Natural killer cell (primary cell): ENCODE measurements at regions not wholly inside any gene's neighbourhood (a gene's known extent, or its start where the extent isn't known, plus 50 kb on each side); places are given as distances from the start of the nearest gene placed in this dataset.

ENCODE experiments used
- ATAC-seq, 3 donors: fragments of 150-1000 bp in 2 of 3; fragments of 200-7000 bp in 1 of 3; cut with Tn5 transposase; 1 replicate in 1 of 3; 2 replicates in 2 of 3; pipeline ENCODE4 v1.10.0; 2021; ENCODE audit warnings: mild to moderate bottlenecking in 2 of 3, moderate library complexity in 2 of 3
- DNase-seq, 2 donors: peaks; one replicate each; pipeline versions ENCODE4 v3.0.0 to v3.0.0-alpha.2; 2013 to 2021; ENCODE audit warnings: mixed read lengths in 1 of 2
- H3K27ac ChIP-seq: one replicate; pipeline ENCODE4 v1.5.1; 2013; ENCODE audit warnings: mild to moderate bottlenecking, low read length
- H3K27me3 ChIP-seq: one replicate; pipeline ENCODE4 v1.6.1; 2013; ENCODE audit warnings: low read length; ENCODE audit not compliant: control insufficient read depth, insufficient read depth
- H3K36me3 ChIP-seq: one replicate; pipeline ENCODE4 v1.6.1; 2013; ENCODE audit warnings: low read length; ENCODE audit not compliant: control insufficient read depth, insufficient read depth
- H3K4me1 ChIP-seq: one replicate; pipeline ENCODE4 v1.6.1; 2013; ENCODE audit warnings: low read length; ENCODE audit not compliant: control insufficient read depth, insufficient read depth
- H3K4me3 ChIP-seq: one replicate; pipeline ENCODE4 v1.5.1; 2013; ENCODE audit warnings: low read length
- H3K9me3 ChIP-seq: one replicate; pipeline ENCODE4 v1.6.1; 2013; ENCODE audit warnings: low read length; ENCODE audit not compliant: control insufficient read depth, insufficient read depth
- H3K27ac Mint-ChIP-seq, 2 donors: one replicate each; pipeline ENCODE4 v1.8.0; 2022; ENCODE audit warnings: mild to moderate bottlenecking in 2 of 2, mixed read lengths in 2 of 2, moderate library complexity in 1 of 2
- H3K27me3 Mint-ChIP-seq, 2 donors: one replicate each; pipeline ENCODE4 v1.8.0; 2022; ENCODE audit warnings: low read depth in 2 of 2, mixed read lengths in 2 of 2
- H3K36me3 Mint-ChIP-seq: one replicate; pipeline ENCODE4 v1.8.0; 2022; ENCODE audit warnings: mixed read lengths
- H3K4me1 Mint-ChIP-seq, 2 donors: one replicate each; pipeline ENCODE4 v1.8.0; 2022; ENCODE audit warnings: mixed read lengths in 2 of 2
- H3K4me3 Mint-ChIP-seq: one replicate; pipeline ENCODE4 v1.8.0; 2022; ENCODE audit warnings: mild to moderate bottlenecking, moderate library complexity, mixed read lengths
- H3K9me3 Mint-ChIP-seq, 2 donors: one replicate each; pipeline ENCODE4 v1.8.0; 2022; ENCODE audit warnings: mixed read lengths in 2 of 2
- WGBS: methylation state at CpG from one replicate; pipeline ENCODE4 v1.1.7; 2013; ENCODE audit warnings: missing lambda C conversion rate; ENCODE audit not compliant: insufficient coverage; 5-methylcytosine and 5-hydroxymethylcytosine counted together
- intact Hi-C: fragments of 100-400 bp; cut with micrococcal nuclease; formaldehyde crosslinking; loops from one replicate; pipeline ENCODE4 v1.14.2; 2022
- TF ChIP-seq, protein P1 (sequence below): fragments of 200-600 bp; IDR thresholded peaks from one replicate; pipeline ENCODE4 v1.8.0; 2022; ENCODE audit warnings: antibody characterized with exemption

DNA sequence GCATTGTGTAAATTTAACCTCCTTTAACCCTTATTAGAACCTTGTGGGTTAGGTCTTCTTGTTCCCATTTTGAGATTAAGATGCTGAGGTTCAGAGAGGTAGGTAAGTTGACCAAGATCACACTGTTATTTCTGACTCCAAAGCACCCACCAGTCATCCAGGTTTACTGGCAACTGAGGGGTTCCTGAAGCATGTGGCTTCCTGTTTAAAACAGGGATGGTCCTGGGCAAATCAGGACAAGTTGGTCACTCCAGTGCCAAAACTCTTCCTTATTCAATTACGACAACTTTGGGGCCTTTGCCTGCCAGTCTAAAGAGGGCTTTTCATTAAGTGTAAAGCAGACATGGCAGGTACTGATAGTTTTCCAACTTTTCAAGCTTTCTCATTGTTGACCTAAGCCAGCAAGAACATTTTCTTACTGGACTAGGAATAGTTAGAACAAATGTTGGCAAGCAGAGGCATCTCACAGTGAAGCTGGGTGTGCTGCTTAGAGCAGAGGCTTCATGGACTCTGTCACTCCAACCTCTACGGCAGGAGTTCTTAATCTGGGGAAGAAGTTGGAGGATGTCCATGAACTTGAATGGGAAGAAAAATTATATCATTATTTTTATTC, 149.4 kb upstream of the ADAMTS9 start:
- intact Hi-C loops, result no loop called here
- Mint-ChIP-seq H3K4me1 (no peaks in the 10 kb centered on the region), H3K4me3 (no peak overlapping the region), H3K27ac (no peak overlapping the region), H3K36me3 (no peaks in the 10 kb centered on the region), H3K27me3 (no peaks in the 10 kb centered on the region), H3K9me3 (peaks cover 2 to 13% of the 10 kb centered on the region in 2 donors)
- Histone ChIP-seq H3K4me3 (no peak overlapping the region), H3K27ac (no peak overlapping the region), H3K36me3 (no peaks in the 10 kb centered on the region), H3K4me1 (no peaks in the 10 kb centered on the region), H3K27me3 (no peaks in the 10 kb centered on the region), H3K9me3 (no peaks in the 10 kb centered on the region)
- no peak for DNase-seq
- TF ChIP-seq, protein P1, sequence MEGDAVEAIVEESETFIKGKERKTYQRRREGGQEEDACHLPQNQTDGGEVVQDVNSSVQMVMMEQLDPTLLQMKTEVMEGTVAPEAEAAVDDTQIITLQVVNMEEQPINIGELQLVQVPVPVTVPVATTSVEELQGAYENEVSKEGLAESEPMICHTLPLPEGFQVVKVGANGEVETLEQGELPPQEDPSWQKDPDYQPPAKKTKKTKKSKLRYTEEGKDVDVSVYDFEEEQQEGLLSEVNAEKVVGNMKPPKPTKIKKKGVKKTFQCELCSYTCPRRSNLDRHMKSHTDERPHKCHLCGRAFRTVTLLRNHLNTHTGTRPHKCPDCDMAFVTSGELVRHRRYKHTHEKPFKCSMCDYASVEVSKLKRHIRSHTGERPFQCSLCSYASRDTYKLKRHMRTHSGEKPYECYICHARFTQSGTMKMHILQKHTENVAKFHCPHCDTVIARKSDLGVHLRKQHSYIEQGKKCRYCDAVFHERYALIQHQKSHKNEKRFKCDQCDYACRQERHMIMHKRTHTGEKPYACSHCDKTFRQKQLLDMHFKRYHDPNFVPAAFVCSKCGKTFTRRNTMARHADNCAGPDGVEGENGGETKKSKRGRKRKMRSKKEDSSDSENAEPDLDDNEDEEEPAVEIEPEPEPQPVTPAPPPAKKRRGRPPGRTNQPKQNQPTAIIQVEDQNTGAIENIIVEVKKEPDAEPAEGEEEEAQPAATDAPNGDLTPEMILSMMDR, result no peak
- WGBS, result 93% methylated on average over 2 of the region's 2 CpGs
- ATAC-seq, result no peak

DNA sequence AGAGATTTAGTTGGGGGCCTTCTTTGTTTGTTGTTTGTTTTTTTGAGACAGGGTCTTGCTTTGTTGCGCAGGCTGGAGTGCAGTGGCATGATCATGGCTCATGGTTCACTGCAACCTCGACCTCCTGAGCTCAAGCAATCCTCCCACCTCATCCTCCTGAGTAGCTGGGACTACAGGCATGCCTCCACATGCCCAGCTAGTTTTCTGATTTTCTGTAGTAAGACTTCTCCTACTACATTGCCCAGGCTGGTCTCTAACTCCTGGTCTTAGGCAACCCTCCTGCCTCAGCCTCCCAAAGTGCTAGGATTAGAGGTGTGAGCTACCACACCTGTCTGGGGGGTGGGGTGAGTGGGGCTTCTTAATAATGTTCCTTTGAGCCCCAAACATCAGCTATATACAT, 148.3 kb upstream of the ADAMTS9 start:
- intact Hi-C loops, result no loop called here
- Mint-ChIP-seq H3K9me3 (peaks cover 2 to 13% of the 10 kb centered on the region in 2 donors), H3K4me1 (no peaks in the 10 kb centered on the region), H3K27me3 (no peaks in the 10 kb centered on the region), H3K27ac (no peak overlapping the region), H3K4me3 (no peak overlapping the region), H3K36me3 (no peaks in the 10 kb centered on the region)
- DNase-seq (no peak), ATAC-seq (no peak)
- TF ChIP-seq, protein P1, result no peak
- WGBS, result 49% methylated on average over 2 of the region's 2 CpGs
- Histone ChIP-seq H3K36me3 (no peaks in the 10 kb centered on the region), H3K27me3 (no peaks in the 10 kb centered on the region), H3K9me3 (no peaks in the 10 kb centered on the region), H3K27ac (no peak overlapping the region), H3K4me1 (no peaks in the 10 kb centered on the region), H3K4me3 (no peak overlapping the region)

DNA sequence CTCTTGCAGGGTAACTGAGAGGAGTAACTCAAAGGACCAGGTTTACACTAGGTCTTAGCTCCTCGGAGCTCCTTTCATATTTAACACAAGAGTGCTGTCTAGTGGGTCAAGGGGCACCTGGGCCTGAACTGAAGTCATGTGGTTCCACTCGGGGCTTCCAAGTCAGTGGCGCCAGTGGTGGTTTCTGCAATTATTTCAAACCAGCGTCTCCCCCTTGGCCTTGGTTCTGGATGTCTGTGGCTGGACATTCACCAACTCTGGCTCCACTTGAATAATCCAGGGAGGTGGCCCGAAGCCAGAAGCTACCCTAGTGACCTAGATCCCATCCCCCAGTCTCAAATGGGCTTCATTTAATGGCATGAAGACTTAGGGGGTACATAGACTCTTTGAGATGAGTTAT, 144.3 kb upstream of the ADAMTS9 start:
- Mint-ChIP-seq H3K9me3 (peaks cover 2 to 5% of the 10 kb centered on the region in 2 donors), H3K4me1 (no peaks in the 10 kb centered on the region), H3K27me3 (no peaks in the 10 kb centered on the region), H3K27ac (no peak overlapping the region), H3K36me3 (no peaks in the 10 kb centered on the region), H3K4me3 (no peak overlapping the region)
- H3K36me3 ChIP-seq, result no peaks in the 10 kb centered on the region
- no peak for ATAC-seq
- intact Hi-C loops, result no loop called here
- H3K4me1 ChIP-seq, result no peaks in the 10 kb centered on the region
- no peaks in the 10 kb centered on the region for H3K27me3 ChIP-seq
- no peak for DNase-seq
- WGBS, result 77% methylated on average over 5 of the region's 5 CpGs
- no peaks in the 10 kb centered on the region for H3K9me3 ChIP-seq
- TF ChIP-seq, protein P1, result no peak
- H3K27ac ChIP-seq, result no peak overlapping the region
- no peak overlapping the region for H3K4me3 ChIP-seq

DNA sequence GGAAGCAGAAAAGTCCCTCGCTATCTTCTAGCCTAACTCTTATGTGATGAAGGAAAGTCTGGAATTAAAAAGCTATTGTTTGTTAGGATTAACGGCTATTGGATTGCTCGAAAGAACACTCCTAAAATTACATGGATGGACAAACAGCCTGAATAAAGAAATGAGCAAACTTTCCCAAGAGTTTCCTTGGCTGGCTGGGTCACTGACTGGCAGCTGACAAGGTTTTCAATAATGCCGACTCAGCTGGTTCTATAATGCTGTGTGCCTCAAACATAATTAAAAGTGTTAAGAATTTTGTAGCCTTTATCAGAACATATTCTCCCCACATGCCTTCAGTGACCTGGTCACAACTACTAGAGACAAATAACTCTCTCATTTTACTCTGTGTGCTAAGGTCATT, 142.9 kb upstream of the ADAMTS9 start:
- H3K27me3 Mint-ChIP-seq, result no peaks in the 10 kb centered on the region
- no peak overlapping the region for H3K27ac ChIP-seq
- no peaks in the 10 kb centered on the region for H3K27me3 ChIP-seq
- ATAC-seq (no peak), DNase-seq (no peak)
- no peaks in the 10 kb centered on the region for H3K36me3 ChIP-seq
- H3K4me1 ChIP-seq, result no peaks in the 10 kb centered on the region
- TF ChIP-seq, protein P1, result no peak
- no peaks in the 10 kb centered on the region for H3K4me1 Mint-ChIP-seq
- no peaks in the 10 kb centered on the region for H3K9me3 ChIP-seq
- H3K4me3 Mint-ChIP-seq, result no peak overlapping the region
- intact Hi-C loops, result no loop called here
- no peak overlapping the region for H3K4me3 ChIP-seq
- 98% methylated on average over 4 of the region's 4 CpGs for WGBS
- H3K27ac Mint-ChIP-seq, result no peak overlapping the region
- no peaks in the 10 kb centered on the region for H3K36me3 Mint-ChIP-seq
- peaks cover 2 to 5% of the 10 kb centered on the region in 2 donors for H3K9me3 Mint-ChIP-seq
